ENCODE measurements at regions not wholly inside any gene's neighbourhood (a gene's known extent, or its start where the extent isn't known, plus 50 kb on each side); places are given as distances from the start of the nearest gene placed in this dataset.
"Not testable (repeated sequence)": the region's sequence is repeated elsewhere in the genome, so short reads cannot be mapped to it uniquely, and the experiment has no call there.

GRCh38 chr2:61774351-61774750, 79.5 kb downstream of the FAM161A start:
- DNase-seq = no peak

GRCh38 chr2:61771904-61772845, 81.7 kb downstream of the FAM161A start:
- DNase-seq = no peak

- no peak for DNase-seq
These were observed 83.1 kb downstream of the FAM161A start for GRCh38 chr2:61770746-61771145.

DNA sequence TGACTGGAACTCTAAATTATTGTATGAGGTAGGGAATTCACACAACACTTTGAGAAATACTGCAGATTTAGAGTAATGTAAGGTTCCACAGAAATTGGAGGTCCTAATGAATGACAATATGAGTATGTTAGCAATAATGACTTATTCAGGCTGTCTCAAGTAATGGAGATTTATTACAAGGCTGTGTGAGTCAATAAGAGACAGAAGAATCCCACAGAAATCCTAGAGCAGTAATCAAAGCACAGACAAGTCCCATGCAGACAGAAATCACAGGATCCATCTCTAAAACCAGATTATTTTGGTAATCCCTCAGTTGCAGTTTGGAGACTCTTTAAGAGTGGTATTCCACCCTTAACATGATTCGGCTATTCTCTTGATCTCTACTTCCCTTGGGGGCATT, 83.6 kb downstream of the FAM161A start:
- DNase-seq = no peak

DNA sequence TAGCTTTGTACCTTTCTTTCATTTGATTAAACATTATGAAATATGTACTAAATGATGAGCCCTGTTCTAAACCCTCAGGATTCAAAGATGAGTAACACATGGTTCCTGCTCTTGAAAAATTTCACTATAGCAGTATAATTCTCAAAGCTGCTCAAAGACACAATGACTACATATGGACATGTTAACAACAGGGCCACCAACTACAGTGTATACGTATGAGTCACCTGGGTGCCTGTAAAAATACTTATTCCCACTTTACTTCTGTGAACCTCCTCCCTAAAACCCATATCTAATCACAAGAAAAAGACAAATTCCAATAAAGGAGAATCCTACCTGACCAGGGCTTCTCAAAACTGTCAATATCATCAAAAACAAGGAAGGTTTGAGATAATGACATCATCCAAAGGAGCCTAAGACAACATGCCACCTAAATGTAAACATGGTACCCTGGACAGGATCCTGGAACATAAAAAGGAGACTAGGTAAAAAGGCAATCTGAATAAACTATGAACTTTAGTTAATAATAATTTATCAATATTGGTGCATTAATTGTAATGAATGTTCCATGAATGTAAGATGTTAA, 84.7 kb downstream of the FAM161A start:
- DNase-seq = no peak

DNA sequence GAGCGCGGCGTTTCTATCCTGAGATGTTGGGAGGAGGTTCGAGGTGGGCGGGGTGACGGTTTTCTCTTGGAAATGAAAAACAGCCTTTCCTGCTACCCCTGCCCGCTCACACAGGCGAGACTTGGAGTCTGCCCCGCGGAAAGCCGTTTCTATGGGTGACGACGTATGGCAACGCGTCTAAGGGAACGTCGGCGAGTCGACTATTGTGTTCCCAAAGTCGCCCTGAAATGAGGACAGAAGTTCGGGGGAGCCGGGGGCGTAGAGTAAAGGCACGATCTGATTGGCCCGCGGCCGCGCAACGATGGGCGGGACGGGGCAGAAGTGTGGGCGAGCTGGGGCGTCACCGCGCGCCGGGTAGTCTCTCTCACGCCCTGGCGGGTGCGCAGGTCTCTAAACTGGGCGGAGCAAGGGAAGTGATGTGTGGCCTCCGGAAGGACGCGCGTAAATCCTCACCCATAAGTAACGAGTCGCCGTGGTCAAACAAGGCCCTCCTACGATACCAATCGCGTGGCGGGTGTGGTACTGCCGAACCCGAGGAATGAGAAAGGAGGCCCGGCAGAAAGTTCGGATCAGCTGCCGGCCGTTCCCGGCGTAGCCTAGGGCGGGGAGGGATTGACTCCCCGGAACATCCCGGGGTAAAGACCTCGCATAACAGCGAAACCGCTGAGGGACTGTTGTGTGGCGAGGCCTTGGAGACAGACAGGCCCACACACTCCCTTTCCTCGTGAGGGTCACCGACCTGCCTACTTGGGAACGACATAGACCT, 89.6 kb downstream of the FAM161A start:
- DNase-seq = peak; percentile 96 to 97

DNA sequence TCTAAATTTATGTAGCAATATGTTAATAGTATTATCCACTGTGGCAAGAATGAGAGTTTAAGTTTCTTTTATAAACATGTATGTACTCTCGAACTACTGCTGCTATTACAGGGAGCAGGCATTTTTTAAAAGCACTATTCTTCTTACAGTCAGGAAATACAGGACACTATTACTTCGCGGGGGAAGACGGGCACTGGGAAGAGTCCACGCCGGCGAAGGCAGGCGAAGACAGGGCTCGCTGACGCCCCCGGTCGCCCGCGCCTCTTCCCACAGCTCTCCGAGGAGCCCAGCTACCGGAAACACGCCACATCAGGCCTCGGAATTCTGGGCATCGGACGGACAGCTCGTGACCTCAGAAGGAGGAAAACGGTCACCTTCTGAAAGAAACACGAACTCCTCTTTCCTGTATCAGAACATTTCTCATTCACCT, 90.2 kb downstream of the FAM161A start:
- no peak for DNase-seq

- peak; percentile 29 to 31 for DNase-seq
These were observed 91.6 kb downstream of the FAM161A start for GRCh38 chr2:61762292-61762691.

DNA sequence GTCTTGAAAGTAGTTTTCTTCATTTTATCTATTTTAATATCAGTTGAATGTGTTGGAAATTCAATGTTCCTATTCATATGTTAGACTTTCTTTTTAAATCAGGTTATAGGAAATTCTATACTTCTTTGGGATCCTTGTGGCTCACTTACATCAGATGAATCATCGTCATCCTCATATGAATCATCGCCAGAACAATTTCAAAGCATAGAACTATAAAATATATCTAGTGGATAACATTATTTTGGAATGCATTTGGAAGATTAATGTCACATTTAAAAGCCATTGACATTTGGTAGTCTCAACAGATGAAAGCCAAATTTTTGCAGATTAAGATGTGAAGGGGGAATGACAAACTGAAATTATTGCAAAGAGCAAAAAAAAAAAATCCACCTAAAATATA, 94.1 kb downstream of the FAM161A start:
- DNase-seq = no peak

- no peak for DNase-seq
These were observed 94.9 kb downstream of the FAM161A start for GRCh38 chr2:61759005-61759404.

DNA sequence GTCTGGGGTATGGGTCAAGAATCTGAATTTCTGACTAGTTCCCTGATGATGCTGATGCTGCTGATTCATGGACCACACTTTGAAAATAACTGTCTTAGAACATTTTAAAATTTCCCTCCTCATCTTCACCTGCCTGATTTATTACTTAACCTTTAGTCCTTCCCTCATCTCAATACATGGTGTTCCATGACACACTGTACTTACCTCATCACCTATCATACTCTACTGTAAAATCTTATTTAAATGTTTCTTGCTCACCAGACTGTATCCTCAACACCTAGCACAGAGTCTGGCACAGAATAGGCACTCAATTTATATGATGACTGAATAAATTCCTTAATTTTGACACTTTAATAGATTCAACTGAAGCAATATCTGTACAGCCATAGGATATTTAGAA, 95.7 kb downstream of the FAM161A start:
- no peak for DNase-seq

- DNase-seq = no peak
These were observed 100.3 kb downstream of the FAM161A start for GRCh38 chr2:61753512-61753911.

- DNase-seq = no peak
These were observed 103.2 kb downstream of the FAM161A start for GRCh38 chr2:61750624-61751023.

DNA sequence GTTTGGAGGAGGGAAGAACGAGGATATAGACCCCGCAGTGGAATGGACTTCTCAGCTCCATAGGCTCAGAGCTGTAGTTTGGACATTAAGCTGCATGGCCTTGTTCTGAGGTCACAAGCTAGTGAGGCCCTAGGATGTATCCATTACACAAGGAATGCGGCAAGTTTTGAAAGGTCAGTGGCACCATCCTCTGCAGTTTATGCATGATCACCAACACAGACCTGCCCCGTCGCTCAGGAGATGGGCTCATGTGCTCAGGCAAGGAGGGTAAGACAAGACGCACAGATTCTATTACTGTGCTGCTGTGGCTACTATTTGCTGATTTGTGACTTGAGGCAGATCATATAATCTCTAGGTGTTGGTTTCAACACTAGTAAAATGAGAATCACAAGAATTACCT, 110.9 kb downstream of the FAM161A start:
- no peak for DNase-seq

- no peak for DNase-seq
These were observed 116.0 kb downstream of the FAM161A start for GRCh38 chr2:61737841-61738240.

DNA sequence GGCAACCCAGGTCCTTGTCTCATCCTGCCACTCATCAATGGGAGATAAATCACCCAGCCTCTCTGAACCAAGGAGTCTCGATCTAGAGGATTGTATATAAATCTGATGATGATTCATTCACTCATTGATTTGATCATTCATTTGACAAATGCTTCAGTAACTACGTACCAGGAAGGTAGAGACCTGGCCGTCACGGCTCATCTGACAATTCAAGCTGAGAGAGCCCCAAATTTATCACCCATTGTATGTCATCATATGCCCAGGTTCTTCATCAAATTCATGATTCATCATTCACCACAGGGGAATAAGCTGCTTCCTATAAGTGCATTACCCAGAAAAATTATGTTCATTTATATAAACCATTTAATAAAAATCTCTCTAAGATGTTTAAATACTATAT, 116.9 kb downstream of the FAM161A start:
- no peak for DNase-seq

- no peak for DNase-seq
These were observed 120.3 kb downstream of the FAM161A start for GRCh38 chr2:61733563-61733962.

- no peak for DNase-seq
These were observed 121.1 kb downstream of the FAM161A start for GRCh38 chr2:61732787-61733186.

DNA sequence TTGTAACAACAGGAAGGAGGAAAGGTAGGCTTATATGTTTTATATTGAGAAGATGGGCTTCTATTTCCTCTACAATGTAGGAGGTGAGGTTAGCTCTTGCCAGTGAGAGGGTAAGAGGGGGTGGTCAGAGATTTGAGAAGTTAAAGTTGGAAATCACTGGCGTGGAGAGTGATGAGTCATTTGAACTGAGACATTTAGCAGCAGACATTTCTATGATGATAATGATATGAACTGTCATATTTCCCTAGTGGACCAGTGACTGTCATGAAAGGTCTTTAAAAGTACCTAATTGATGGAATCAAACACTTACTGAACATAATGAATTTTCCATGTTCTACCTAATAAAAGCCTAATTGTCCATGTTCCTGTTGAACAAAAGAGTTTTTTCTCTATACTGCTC, 126.1 kb downstream of the FAM161A start:
- DNase-seq = no peak

DNA sequence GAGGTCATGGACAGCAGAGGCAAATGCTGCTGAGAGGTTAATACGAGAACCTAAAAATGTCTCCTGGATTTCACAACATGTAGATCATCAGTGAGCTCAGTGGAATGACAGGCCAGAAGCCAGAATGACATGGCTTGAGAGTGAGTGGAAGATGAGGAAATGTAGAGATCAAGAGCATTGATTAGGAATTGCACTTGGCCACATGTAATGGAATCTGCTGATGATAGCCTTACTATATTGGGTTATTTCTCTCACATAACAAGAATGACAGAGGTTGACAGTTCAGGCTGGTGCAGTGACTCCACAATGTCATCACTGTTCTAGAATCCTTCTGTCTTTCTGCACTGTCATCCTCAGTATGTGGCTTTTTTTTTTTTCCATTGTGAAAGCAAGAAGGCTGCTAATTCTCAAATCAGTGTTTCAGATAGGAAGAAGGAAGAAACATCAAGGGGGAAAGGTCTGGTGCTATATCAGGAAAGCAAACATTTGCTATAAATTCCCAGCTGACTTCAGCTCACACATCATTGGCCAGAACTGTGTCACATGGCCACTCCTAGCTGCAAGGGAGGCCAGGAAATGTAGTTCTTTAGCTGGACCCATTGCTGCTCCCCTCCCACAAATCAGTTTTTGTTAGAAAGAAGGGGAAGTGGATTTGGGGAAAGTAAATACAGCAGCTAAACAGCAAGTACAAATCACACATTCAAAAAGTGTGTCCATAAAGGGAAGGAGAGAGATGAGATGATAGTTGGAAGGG, 127.2 kb downstream of the FAM161A start:
- DNase-seq = no peak

DNA sequence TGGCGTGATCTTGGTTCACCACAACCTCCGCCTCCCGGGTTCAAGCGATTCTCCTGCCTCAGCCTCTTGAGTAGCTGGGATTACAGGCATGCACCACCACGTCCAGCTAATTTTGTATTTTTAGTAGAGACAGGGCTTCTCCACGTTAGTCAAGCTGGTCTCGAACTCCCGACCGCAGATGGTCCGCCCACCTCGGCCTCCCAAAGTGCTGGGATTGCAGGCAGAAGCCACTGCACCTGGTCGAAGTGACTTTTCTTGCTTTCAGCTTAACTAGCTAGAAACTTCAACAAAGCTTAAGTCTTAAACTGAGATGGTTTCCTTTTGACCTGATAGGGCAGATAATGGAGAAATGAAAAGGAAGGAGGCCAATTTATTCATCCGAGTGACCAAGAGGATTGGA, 130.5 kb downstream of the FAM161A start:
- DNase-seq = not testable (repeated sequence)

DNA sequence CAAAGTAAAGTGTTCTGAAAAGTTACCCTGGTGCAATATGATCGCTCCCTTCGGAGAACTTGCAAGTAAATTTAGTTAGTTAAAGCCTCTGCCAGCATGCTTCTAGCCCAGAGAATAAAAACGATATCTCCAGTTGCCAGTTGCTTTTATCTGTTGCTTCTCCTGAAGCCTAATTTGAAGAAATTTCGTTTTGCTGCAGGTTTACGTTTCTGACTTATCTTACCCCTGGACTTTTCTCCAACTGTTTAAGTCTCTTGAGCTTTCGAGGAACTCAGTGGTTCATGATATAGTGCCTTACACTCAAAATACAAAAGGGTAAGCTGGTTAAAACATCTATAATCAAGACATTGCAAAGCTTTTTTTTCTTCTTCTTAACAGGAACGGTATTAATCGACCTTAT, 131.1 kb downstream of the FAM161A start:
- no peak for DNase-seq

GRCh38 chr2:61722318-61722717, 131.5 kb downstream of the FAM161A start:
- DNase-seq = no peak

All from activated CD4-positive, alpha-beta T cell treated with anti-CD3 and anti-CD28 coated beads, Interleukin-2, amount 50 U/mL, for 48 hours (primary cell).